Adrenal gland (tissue), 5 donors: ENCODE measurements at regions not wholly inside any gene's neighbourhood (a gene's known extent, or its start where the extent isn't known, plus 50 kb on each side); places are given as distances from the start of the nearest gene placed in this dataset.

Experiments used
- CTCF ChIP-seq, 6 experiments: fragments of 450-650 bp in 4 of 6; fragments of 200-600 bp in 2 of 6; sonication (generic) in 1 of 6; IDR thresholded peaks; 1 replicate in 5 of 6; 2 replicates in 1 of 6; pipeline versions ENCODE4 v1.5.1 to v1.8.0; 2016 to 2021; ENCODE audit warnings: antibody characterized with exemption in 6 of 6, mild to moderate bottlenecking in 2 of 6, moderate library complexity in 1 of 6
- POLR2A ChIP-seq, 2 donors: fragments of 450-650 bp; IDR thresholded peaks; one replicate each; pipeline ENCODE4 v1.6.1; 2017; ENCODE audit warnings: antibody characterized with exemption in 2 of 2, mild to moderate bottlenecking in 2 of 2, moderate library complexity in 1 of 2
- donor health status: DM: no; HTN: no; CAD: no.

GRCh38 chr2:138901530-138901929 is 121.3 kb upstream of the NXPH2 start:
- TF ChIP-seq CTCF (IDR thresholded peaks at IDR 0.05) (no peak), POLR2A (IDR thresholded peaks at IDR 0.05) (no peak)
